Renal cortex interstitium (tissue), 11 donors: ENCODE measurements at regions not wholly inside any gene's neighbourhood (a gene's known extent, or its start where the extent isn't known, plus 50 kb on each side); places are given as distances from the start of the nearest gene placed in this dataset.

Experiments
- DNase-seq, 11 donors: peaks; one replicate each; pipeline ENCODE4 v3.0.0-alpha.2; 2013; ENCODE audit warnings: low read depth in 9 of 11, low spot score in 4 of 11; ENCODE audit errors: extremely low read depth in 1 of 11

DNA sequence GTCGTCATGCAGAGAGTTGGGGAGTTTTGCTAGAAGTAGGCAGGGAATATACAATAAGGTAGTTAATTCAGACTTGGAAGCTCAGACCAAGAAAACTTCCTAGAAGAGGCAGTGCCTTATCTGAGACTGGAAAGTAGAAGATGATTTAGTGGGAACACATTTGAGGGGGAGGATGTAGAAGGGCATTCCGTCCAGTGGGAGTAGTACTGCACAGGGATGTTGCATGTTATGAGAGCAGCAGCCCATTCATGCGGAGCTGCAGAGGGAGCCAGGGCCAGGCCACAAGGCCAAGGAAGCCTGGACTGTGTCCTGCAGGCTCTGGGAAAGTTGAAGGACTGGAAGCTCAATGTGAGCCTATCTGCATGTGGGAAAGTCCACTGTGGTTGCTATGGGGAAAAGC, 344.5 kb upstream of the EEF2KMT start:
- DNase-seq, result peak in 4 of 11 donors; percentile 5 to 24 (median 16)

DNA sequence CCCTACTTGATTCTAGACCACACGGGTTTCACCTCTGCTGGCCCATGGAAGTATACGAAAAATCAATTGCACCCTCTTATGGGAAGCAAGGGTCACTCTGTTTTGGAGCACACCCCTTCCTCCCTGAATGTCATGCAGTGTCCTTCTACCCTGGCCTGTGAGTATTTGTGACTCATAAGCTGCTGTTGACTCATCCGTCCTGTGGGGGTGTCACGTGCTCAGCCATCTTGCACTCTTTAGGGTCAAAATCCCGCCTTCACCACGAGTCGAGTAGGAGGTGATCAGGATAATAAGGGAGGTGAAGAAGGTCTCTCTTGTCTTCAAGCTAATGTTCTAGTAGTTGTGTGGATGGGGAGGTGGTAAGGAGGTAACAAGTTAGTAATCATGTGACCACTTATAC, 341.0 kb upstream of the EEF2KMT start:
- no peak for DNase-seq

DNA sequence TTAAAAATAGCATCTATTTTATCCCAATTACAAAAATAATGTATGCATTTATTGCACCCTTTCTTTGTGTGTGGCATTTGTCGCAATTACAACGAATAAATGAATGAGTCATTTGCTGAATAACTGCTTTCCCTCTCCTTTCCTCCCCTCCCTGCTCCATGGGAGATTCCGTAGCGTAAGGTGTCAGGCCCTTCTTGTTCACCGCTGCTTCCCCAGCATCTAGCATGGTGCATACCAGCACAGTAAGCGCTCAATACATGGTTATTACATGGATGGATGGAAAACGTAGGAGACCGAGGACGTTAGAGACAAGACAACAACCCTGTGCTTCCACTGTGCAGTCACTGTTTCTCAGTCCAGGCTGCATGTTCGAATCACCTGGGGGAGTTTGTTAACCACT, 336.0 kb upstream of the EEF2KMT start:
- DNase-seq, result no peak

DNA sequence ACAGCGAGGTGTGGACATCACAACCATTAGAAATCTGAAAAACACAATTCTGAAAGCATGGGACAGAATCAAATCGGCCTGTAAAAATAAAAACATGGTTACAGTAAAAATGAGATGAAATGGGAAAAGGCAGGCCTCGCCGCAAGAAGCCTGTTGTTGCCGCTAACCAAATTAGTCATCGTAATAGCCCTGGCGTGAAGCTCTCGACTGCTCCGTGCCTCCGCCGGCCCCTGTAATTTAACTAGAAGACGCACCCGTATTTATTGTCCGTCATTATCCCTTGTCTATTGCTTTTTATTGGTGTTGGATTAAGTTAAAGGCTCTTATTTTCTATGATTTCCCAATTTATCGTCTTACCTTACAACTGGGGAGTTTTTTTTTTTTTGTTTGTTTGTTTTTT, 334.6 kb upstream of the EEF2KMT start:
- no peak for DNase-seq

DNA sequence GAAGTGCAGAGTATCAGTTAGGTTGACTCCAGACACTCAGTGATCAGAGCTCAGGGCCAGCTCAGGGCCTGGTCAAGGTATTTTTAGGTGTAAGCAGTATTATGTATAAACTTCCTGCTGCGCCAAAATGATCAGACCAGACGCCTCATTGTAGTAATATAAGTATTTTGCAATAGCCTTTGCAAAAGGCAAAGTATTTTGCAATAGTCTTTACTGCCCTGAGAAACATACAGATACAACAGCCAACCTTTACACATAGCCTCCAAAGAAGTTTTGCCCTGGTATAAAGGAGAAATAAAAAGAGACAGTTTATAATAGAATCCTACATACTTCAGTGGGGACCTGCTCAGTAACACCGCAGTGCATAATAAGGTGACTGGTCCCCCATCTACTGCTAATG, 333.0 kb upstream of the EEF2KMT start:
- DNase-seq, result no peak

DNA sequence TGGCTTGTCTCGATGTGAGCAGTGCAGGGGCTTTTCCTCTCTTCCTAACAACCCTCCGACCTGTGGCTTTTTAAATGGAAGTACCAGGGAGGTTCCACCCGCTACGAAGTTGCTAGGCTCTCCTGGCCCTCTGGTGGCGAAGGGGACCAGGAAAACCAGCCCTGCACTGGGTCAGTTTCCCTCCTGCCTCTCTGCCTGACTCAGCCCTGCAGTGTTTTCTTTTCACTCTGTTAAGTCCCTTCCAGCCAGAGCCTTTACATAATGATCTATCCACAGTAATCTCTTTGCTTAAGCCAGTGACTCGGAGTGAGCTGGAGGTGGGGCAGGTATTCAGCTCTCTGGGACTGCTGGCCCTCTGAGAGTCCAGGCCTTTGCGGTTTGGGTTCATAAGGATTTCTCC, 331.3 kb upstream of the EEF2KMT start:
- DNase-seq, result no peak

DNA sequence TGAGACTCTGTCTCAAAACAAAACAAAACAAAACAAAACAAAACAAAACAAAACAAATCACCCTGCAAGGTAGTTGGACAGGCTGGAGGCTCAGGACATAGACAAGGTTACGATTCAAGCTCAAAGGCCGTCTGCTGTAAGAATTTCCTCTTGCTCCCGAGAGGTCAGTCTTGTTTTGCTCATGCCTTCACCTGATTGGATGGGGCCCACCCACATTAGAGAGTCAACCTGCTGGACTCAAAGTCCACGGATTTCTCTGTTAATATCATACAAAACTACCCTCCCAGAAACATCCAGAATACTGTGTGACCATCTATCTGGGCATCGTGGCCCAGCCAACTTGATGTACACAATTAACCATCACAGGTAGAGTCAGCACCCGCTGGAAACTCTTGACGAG, 330.0 kb upstream of the EEF2KMT start:
- DNase-seq, result no peak

DNA sequence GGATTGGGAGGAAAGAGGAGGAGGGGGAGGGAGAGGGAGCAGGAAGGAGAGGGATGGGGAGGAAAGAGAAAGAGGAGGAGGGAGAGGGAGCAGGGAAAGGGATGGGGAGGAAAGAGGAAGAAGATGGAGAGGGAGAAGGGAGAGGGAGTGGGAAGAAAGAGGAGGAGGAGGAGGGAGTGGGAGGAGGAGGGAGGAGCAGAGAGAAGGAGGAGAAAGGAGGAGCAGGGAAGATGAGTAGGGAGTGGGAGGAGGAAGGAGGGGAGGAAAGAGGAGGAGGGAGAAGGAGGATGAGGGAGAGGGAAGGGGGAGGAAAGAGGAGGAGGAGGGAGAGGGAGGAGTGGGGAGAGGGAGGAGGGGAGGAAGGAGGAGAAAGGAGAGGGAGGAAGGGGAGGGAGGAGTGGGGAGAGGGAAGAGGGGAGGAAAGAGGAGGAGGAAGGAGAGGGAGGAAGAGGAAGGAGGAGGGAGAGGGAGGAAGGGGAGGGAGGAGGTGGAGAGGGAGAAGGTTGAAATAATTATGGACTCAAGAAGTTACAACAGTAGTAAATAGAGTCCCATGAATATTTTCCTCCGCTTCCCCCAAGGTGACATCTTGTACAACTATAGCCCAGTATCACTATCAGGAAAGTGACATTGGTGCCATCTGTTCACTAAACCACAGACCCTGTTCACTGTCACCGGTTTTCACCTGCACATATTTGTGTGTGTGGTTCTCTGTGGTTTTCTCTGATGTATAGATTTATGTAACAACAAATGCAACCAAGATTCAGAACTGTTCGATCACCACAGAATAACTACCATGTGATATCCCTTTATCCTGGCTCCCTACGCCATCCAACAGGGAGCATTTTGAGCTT, 325.3 kb upstream of the EEF2KMT start:
- DNase-seq, result no peak

DNA sequence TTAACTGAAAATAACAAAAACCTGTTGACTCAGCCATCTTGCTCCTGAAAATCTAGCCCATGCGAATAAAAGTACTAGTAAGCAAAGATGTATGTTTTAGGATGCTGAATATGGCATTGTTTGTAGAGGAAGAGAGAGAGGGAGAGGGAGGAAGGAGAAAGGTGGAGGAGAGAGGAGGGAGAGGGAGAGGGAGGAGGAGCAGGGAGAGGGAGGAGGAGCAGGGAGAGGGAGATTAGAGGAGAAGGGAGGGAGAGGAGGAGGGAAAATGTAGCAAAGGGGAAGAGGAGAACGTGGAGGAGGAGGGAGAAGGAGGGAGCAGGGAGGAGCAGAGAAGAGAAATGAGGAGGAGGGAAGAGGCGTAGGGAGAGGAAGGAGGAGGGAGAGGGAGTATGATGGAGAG, 324.5 kb upstream of the EEF2KMT start:
- DNase-seq, result no peak

DNA sequence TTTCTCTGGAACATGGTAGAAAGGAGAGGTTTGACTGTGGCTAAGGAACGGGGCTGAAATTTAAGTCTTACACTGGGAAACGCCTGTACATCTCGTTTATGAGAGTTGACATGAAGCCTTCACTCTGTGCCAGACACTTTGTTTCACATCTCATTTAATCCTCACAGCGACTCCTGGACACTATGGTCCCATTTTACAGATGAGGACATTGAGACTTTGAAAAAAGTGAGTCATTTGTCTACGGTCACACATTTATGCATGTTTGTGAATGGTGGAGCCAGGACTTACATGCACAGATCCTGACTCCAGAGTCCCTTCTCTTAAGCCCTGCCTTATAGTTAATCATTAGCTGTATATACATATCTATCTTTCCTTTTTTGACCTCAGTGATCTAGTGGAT, 318.4 kb upstream of the EEF2KMT start:
- no peak for DNase-seq

DNA sequence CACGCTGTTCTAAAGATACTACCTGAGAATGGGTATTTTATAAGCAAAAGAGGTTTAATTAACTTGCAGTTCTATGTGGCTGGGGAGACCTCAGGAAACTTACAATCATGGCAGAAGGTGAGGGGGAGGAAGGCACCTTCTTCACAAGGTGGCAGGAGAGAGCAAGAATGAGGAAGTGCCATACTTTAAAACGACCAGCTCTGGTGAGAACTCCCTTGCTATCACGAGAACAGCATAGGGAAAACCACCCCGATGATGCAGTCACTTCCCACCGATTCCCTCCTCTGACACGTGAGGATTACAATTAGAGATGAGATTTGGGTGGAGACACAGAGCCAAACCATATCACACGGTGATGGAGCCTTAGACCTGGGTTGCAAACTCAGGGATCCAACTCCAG, 317.5 kb upstream of the EEF2KMT start:
- no peak for DNase-seq

DNA sequence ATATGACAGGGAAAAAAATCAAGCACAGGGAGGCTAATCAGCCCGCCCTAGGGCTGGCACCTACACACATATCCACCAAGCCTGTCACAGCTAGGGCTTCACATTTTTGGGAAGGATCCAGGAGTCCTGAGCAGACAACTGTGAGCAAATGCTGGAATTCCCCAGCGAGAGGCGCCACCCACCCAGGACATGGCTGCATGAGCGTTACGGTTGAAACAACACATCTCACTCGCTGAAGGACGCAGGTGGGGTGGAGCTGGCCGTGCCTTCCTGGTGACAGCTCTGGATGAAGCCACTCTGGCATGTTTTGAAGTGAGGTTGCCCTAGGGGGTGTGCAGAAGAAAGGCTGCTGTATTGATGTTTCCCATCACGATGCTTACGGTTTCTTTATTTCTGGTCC, 315.1 kb upstream of the EEF2KMT start:
- peak in 4 of 11 donors; percentile 1 to 13 (median 2) for DNase-seq

DNA sequence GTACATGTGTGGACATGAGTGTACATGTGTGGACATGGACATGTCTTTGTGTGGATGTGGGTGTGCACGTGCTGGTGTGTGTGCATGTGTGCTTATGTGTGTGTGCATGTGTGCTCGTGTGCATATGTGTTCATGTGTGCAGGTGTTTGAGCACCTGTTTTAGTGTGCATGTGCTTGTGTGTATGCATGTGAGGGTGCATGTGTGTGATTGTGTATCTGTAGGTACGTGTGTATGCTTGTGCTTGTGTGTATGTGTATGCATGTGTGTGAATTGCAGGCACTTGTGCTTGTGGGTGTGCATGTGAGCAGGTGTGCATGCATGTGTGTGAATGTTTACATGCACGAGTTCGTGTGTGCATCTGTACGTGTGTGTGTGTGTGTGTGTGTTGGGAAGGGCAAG, 300.6 kb upstream of the EEF2KMT start:
- DNase-seq, result no peak

DNA sequence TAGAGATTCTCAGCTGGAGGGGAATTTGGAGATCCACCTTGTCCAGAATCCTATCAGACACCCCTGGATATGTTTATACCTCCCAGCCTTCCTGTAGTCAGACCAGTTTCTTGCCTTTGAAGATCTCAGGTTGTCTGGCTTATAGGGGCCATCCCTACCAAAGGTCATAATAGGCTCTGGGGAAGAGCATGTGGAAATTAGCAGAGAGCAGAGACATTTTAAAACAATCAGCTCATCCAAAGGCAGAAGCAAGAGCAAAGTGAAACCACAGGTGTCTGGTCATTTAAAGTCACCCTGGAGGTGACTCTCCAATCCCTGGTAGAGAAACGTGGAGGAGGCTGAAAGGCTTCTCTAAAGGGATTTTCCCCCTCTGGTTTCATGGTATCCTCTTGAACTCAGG, 299.3 kb upstream of the EEF2KMT start:
- no peak for DNase-seq

DNA sequence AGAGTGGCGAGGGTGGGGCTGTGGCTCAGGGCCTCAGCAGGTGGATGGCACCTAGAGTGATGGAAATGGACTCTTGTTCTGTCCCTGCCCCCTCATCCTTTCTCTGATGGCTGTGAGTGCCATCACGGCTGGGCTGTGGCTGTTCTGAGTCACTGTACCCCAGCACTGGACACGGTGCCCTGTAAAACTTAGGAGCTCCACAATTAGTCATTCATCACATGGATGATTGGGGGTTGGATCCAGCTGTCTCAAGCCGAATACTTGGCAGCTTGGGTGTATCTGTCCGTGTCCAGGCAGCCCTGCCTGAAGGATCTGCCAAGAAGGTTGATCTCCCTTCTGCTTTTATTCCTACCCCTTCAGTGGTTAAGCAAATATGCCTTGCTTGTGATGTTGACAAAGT, 295.5 kb upstream of the EEF2KMT start:
- no peak for DNase-seq

DNA sequence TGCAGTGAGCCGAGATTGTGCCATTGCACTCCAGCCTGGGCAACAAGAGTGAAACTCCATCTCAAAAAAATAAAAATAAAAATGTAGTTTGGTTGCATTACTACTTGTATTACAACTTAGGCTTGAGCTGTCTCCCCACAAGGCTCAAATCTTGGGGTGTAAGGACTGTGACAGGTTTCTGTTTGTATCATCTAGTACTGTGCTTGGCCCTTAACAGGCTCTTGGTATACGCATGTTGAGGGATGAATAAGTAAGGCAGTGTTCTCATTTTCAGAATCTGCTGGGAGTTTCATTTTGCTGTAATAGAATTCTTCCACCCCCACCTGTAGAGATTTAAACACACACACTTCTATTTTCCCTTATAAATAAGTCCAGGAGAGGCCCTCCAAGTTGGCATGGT, 289.4 kb upstream of the EEF2KMT start:
- DNase-seq, result no peak

DNA sequence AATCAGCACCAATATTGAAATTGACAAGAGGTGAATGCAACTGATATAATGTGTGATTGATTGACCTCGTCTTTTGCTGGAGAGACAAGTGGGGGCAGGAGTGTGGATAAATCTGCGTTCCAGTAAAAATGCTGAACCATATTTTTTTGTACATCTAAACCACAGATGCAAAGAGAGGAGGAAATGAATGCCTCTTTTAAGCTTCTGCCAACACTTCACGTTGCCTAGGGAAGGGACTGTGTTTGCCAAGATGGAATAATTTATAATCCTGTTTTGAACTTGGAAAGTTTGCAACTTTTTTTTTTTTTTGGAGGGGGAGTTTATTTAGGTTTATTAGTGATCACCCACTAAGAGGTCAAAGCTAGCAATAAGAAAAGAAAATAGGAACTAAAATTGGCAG, 288.2 kb upstream of the EEF2KMT start:
- DNase-seq, result no peak

DNA sequence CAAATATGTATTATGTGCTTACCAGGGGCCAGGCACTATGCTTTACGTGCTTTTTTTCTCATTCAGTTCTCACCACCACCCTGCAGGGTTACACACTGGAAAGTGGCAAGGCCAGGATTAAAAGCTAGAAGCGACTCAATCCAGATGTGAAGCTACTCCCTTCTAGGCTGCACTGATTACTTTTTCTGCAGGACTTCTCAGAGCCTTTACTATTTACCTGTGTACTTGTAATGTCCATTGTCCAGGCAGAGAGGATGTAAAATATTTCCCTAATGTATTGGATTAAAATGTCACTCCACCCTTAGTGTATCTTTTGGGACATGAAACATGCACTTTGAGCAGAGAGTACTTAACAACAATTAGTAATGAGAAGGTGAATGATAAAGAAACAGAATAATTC, 287.5 kb upstream of the EEF2KMT start:
- DNase-seq, result no peak

DNA sequence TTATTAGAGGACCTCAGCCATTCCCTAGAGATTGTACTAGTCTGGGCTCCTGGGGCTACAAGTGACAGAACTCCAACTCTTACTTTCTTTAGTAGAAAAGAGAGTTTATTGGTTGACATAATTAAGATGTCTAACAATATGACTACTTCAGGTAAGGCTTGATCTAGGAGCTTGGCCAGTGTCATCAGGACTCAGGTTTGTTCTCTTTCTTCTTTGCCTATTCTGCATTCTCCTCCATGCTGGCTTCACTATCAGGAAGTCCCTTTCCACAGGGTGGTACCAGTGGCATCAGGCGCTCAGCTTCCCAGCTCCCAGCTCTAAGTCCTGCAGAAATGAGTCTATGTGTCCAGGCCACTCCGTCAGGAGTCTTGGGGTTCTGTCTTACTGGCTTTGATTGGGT, 286.1 kb upstream of the EEF2KMT start:
- DNase-seq, result no peak

DNA sequence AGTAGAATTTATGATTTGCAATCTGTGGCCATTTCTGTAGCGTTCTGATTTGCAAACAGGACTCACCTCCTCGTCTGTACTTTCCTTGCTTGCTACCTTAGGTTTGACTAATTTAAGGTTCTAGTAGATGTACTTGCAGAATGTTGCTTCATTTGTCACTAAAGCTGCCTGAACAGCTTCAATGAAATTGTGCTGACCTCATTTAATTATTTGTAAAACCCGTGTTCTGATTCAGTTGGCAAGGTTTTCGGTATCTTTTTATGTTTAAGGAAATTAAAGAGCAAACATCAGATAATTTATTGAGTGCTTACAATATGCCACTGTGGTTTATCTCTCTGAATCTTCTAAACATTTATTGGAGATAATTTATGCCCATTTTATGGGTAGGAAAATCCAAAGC, 284.9 kb upstream of the EEF2KMT start:
- no peak for DNase-seq

DNA sequence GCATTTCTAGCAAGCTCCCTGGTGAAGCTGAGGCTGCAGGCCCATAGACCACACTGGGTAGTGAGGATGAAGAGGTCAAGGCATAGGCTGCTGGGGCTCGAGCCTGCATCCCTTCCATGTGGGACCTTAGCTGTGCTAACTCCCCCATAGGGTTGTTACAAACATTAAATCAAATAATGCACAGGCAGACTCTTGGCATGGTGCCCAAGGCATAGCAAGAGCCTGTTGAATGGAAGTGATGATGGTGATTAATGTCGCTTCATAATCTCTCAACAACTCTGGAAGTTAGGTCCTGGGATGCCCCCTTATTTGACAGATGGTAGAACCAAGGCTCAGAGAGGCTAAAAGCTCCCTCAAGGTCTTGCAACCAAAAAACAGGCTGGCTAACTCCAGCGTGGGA, 283.9 kb upstream of the EEF2KMT start:
- DNase-seq, result no peak
